ENCODE measurements at regions not wholly inside any gene's neighbourhood (a gene's known extent, or its start where the extent isn't known, plus 50 kb on each side); places are given as distances from the start of the nearest gene placed in this dataset.

DNA sequence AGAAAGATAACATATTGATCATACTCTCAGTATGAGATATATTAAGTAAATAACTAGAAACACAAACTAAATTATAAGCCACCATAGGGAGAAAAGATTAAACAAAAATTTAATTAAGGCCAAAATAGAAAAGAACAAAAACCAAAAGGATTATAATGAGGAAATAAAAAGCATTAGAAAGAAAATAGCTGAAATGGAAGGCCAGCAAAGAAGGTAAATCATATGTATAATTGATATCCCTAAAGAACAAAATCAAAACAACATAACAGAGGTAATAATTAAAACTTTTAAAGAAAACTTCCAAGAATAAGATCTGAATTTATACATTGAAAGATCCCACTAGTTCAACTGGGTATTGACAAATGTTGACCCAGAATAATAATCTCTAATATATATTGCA lies 453.0 kb downstream of the LRRIQ3 start:
- Histone ChIP-seq H2AFZ (ENCODE audit: low read depth, low read length) (no peak overlapping the region), H3K27ac (ENCODE audit: insufficient read depth, low read depth, low read length) (no peak overlapping the region)
- FAIRE-seq = no peak

DNA sequence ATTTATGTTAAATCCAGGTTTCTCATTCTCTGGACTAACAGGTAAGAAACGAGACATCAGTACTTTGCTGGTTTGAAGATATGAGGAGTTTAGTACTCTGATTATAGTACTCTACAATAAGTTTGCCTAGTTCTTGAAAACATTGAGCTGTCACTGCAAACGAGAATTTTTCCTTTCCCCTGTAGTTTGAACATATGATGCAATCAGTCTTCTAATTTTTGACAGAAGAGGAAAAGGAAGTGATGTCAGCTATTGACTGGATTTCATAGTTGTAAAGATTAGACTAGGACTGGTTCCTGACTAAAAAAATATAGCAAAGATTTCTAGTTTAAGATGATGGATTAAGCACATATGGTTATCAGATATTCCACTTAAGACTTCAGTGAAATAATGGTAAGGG lies 461.9 kb downstream of the LRRIQ3 start:
- FAIRE-seq (no peak), DNase-seq (ENCODE audit: low read depth, low spot score) (no peak)
- H3K9ac ChIP-seq (replicated peaks; ENCODE audit: extremely low read depth, insufficient read depth, low read length) = no peak overlapping the region
- CTCF ChIA-PET = no interaction called here
- H3K27ac ChIP-seq (ENCODE audit: insufficient read depth, low read depth, low read length) = no peak overlapping the region
- intact Hi-C loops (cut with micrococcal nuclease) (no loop called here), dilution Hi-C loops (cut with MboI; ENCODE audit: extremely low pct_ligation_motif_present, low sequenced_read_pairs) (no loop called here)
- no peaks in the 10 kb centered on the region for H3K27me3 ChIP-seq (ENCODE audit: control insufficient read depth in 2 of 2, insufficient read depth in 2 of 2, low read length in 2 of 2)
- BruUV-seq (replicated peaks) = no TSS peak
- H2AFZ ChIP-seq (ENCODE audit: low read depth, low read length) = no peak overlapping the region
- H3K36me3 ChIP-seq (ENCODE audit: control insufficient read depth in 2 of 2, extremely low read depth in 1 of 2, insufficient read depth in 2 of 2, low read length in 2 of 2) = no peaks in the 10 kb centered on the region
- no peaks in the 10 kb centered on the region for H3K9me3 ChIP-seq (replicated peaks; ENCODE audit: control insufficient read depth, insufficient read depth, low read length)
- POLR2A ChIA-PET = no interaction called here
- H3K9me1 ChIP-seq (replicated peaks; ENCODE audit: control insufficient read depth, extremely low read depth, insufficient read depth, low read length) = no peaks in the 10 kb centered on the region
- no peak overlapping the region for H3K4me3 ChIP-seq (replicated peaks in 1 of 3; ENCODE audit: insufficient read depth in 1 of 3, low read depth in 1 of 3, low read length in 3 of 3)
- no peak overlapping the region for H3K4me2 ChIP-seq (ENCODE audit: insufficient read depth, low read length)
- no peaks in the 10 kb centered on the region for H3K4me1 ChIP-seq (ENCODE audit: control insufficient read depth, extremely low read depth, insufficient read depth, low read length)
- no peaks in the 10 kb centered on the region for H4K20me1 ChIP-seq (replicated peaks; ENCODE audit: control insufficient read depth, extremely low read depth, insufficient read depth, low read length)
- no peak for TF ChIP-seq FOS (IDR thresholded peaks at IDR 0.05; ENCODE audit: borderline replicate concordance, insufficient read depth, low read length)
- TF ChIP-seq POLR2AphosphoS5 (IDR thresholded peaks at IDR 0.05; ENCODE audit: insufficient read depth, low read depth, low read length) = no peak
- TF ChIP-seq, protein P1, sequence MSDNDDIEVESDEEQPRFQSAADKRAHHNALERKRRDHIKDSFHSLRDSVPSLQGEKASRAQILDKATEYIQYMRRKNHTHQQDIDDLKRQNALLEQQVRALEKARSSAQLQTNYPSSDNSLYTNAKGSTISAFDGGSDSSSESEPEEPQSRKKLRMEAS (IDR thresholded peaks at IDR 0.05; ENCODE audit: insufficient read depth, insufficient read length) = no peak
- TF ChIP-seq GATA2 (IDR thresholded peaks at IDR 0.05; ENCODE audit: insufficient read depth, insufficient read length, low read depth, low read length) = no peak
- no peak for TF ChIP-seq MYC (IDR thresholded peaks at IDR 0.05; ENCODE audit: low read depth, low read length)
- TF ChIP-seq, protein P2, sequence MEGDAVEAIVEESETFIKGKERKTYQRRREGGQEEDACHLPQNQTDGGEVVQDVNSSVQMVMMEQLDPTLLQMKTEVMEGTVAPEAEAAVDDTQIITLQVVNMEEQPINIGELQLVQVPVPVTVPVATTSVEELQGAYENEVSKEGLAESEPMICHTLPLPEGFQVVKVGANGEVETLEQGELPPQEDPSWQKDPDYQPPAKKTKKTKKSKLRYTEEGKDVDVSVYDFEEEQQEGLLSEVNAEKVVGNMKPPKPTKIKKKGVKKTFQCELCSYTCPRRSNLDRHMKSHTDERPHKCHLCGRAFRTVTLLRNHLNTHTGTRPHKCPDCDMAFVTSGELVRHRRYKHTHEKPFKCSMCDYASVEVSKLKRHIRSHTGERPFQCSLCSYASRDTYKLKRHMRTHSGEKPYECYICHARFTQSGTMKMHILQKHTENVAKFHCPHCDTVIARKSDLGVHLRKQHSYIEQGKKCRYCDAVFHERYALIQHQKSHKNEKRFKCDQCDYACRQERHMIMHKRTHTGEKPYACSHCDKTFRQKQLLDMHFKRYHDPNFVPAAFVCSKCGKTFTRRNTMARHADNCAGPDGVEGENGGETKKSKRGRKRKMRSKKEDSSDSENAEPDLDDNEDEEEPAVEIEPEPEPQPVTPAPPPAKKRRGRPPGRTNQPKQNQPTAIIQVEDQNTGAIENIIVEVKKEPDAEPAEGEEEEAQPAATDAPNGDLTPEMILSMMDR (IDR thresholded peaks at IDR 0.05; ENCODE audit: extremely low read depth in 1 of 2, insufficient read depth in 1 of 2, low read depth in 1 of 2, low read length in 2 of 2) = no peak
- no peak for TF ChIP-seq JUN (IDR thresholded peaks at IDR 0.05; ENCODE audit: borderline replicate concordance, insufficient read depth, insufficient read length, low read depth)
- TF ChIP-seq EZH2 (IDR thresholded peaks at IDR 0.05; ENCODE audit: borderline replicate concordance, low read depth, low read length, severe bottlenecking) = no peak
- TF ChIP-seq POLR2A (IDR thresholded peaks at IDR 0.05; ENCODE audit: low read depth, low read length) = no peak
- no peaks in the 10 kb centered on the region for H3K79me2 ChIP-seq (ENCODE audit: control insufficient read depth, insufficient read depth, low read length)

More for the DNA sequence above, 453.0 kb downstream of the LRRIQ3 start:
- H3K4me1 ChIP-seq (ENCODE audit: control insufficient read depth, extremely low read depth, insufficient read depth, low read length) = no peaks in the 10 kb centered on the region
- H3K9ac ChIP-seq (replicated peaks; ENCODE audit: extremely low read depth, insufficient read depth, low read length) = no peak overlapping the region
- no peaks in the 10 kb centered on the region for H4K20me1 ChIP-seq (replicated peaks; ENCODE audit: control insufficient read depth, extremely low read depth, insufficient read depth, low read length)
- ChIA-PET CTCF (no interaction called here), POLR2A (no interaction called here)
- no peaks in the 10 kb centered on the region for H3K9me1 ChIP-seq (replicated peaks; ENCODE audit: control insufficient read depth, extremely low read depth, insufficient read depth, low read length)
- DNase-seq (ENCODE audit: low read depth, low spot score) = no peak
- no TSS peak for BruUV-seq (replicated peaks)
- H3K4me3 ChIP-seq (replicated peaks in 1 of 3; ENCODE audit: insufficient read depth in 1 of 3, low read depth in 1 of 3, low read length in 3 of 3) = no peak overlapping the region
- no peaks in the 10 kb centered on the region for H3K36me3 ChIP-seq (ENCODE audit: control insufficient read depth in 2 of 2, extremely low read depth in 1 of 2, insufficient read depth in 2 of 2, low read length in 2 of 2)
- intact Hi-C loops (cut with micrococcal nuclease) (no loop called here), dilution Hi-C loops (cut with MboI; ENCODE audit: extremely low pct_ligation_motif_present, low sequenced_read_pairs) (no loop called here)
- TF ChIP-seq JUN (IDR thresholded peaks at IDR 0.05; ENCODE audit: borderline replicate concordance, insufficient read depth, insufficient read length, low read depth) (no peak), POLR2A (IDR thresholded peaks at IDR 0.05; ENCODE audit: low read depth, low read length) (no peak), FOS (IDR thresholded peaks at IDR 0.05; ENCODE audit: borderline replicate concordance, insufficient read depth, low read length) (no peak), GATA2 (IDR thresholded peaks at IDR 0.05; ENCODE audit: insufficient read depth, insufficient read length, low read depth, low read length) (no peak), MYC (IDR thresholded peaks at IDR 0.05; ENCODE audit: low read depth, low read length) (no peak), EZH2 (IDR thresholded peaks at IDR 0.05; ENCODE audit: borderline replicate concordance, low read depth, low read length, severe bottlenecking) (no peak)
- TF ChIP-seq, protein P2 (IDR thresholded peaks at IDR 0.05; ENCODE audit: extremely low read depth in 1 of 2, insufficient read depth in 1 of 2, low read depth in 1 of 2, low read length in 2 of 2) = no peak
- H3K9me3 ChIP-seq (replicated peaks; ENCODE audit: control insufficient read depth, insufficient read depth, low read length) = peaks cover 2% of the 10 kb centered on the region
- H3K27me3 ChIP-seq (ENCODE audit: control insufficient read depth in 2 of 2, insufficient read depth in 2 of 2, low read length in 2 of 2) = no peaks in the 10 kb centered on the region
- H3K4me2 ChIP-seq (ENCODE audit: insufficient read depth, low read length) = no peak overlapping the region
- no peaks in the 10 kb centered on the region for H3K79me2 ChIP-seq (ENCODE audit: control insufficient read depth, insufficient read depth, low read length)

Data from endothelial cell of umbilical vein (primary cell).